ENCODE measurements at regions not wholly inside any gene's neighbourhood (a gene's known extent, or its start where the extent isn't known, plus 50 kb on each side); places are given as distances from the start of the nearest gene placed in this dataset.
"Not testable (repeated sequence)": the region's sequence is repeated elsewhere in the genome, so short reads cannot be mapped to it uniquely, and the experiment has no call there.

- DNase-seq (no peak), ATAC-seq (replicated peaks in 1 of 4) (no peak)
- H3K4me1 Mint-ChIP-seq: peaks cover 0 to 6% (median 1%) of the 10 kb centered on the region in 3 donors
- H3K4me1 ChIP-seq (ENCODE audit: control insufficient read depth in 1 of 2, extremely low read depth in 1 of 2, insufficient read depth in 2 of 2, low read length in 2 of 2): no peaks in the 10 kb centered on the region
- no peaks in the 10 kb centered on the region for H3K36me3 ChIP-seq (ENCODE audit: control insufficient read depth in 2 of 2, extremely low read depth in 1 of 2, insufficient read depth in 1 of 2, low read length in 1 of 2)
- no peaks in the 10 kb centered on the region for H3K36me3 Mint-ChIP-seq
- no peak overlapping the region for H3K27ac Mint-ChIP-seq
- ChIA-PET POLR2A (no interaction called here), CTCF (no interaction called here)
- H3K27me3 Mint-ChIP-seq: peaks cover 0 to 3% of the 10 kb centered on the region in 2 donors
- H3K4me3 Mint-ChIP-seq: no peak overlapping the region
- H3K27ac ChIP-seq (ENCODE audit: low read length): no peak overlapping the region
- no peaks in the 10 kb centered on the region for H3K27me3 ChIP-seq (replicated peaks in 1 of 2; ENCODE audit: control insufficient read depth in 2 of 2, extremely low read depth in 1 of 2, insufficient read depth in 2 of 2, low read length in 1 of 2)
- no CpG with 5 or more reads among the region's 1 CpG for WGBS (ENCODE audit: insufficient coverage)
- H3K9me3 ChIP-seq: no peaks in the 10 kb centered on the region
- H3K9me3 Mint-ChIP-seq: no peaks in the 10 kb centered on the region
- H3K4me3 ChIP-seq (ENCODE audit: control insufficient read depth in 1 of 2, extremely low read depth in 1 of 2, low read length in 1 of 2): no peak overlapping the region
Observed at GRCh38 chr6:11848346-11848651, 69.7 kb upstream of the ADTRP start.

DNA sequence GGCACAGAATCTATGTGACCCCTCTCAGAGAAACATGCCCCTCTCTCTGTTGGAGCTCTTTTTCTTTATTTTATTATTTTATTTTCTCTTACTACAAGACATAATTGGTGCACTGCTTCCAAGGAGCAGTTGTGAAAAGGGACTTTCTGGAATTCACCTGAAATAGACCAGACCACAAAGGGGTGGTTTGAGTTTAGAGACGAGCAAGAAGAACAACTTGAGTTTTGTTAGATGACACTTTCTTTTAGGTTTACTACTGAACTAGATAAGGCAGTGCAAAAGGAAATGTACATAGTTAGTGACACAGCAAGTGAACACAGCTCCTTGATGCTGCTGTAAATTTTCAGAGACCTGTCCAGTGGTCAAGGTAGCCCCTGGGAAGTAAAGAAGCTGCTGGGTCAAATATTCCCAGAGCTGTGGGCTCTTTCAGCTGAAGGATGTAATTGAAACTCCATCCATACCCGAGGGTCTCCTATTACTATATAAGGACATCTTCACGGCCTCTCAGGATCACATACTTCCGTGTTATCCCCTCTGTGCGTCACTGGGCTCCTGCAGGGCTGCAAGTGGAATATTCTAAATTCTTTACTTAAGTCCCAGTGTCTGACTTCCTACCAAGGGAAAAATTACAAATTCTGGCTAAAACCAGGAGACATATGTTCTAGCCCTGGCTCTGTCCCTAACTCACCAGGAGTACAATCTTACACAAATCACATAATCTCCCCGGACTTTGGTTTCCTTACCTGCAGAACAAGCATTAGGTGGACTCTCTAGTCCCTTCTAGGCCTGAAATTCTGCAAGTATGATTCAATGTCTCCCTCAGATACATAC lies 69.1 kb upstream of the ADTRP start:
- Histone ChIP-seq H3K36me3 (ENCODE audit: control insufficient read depth in 2 of 2, extremely low read depth in 1 of 2, insufficient read depth in 1 of 2, low read length in 1 of 2) (no peaks in the 10 kb centered on the region), H3K27ac (ENCODE audit: low read length) (no peak overlapping the region), H3K4me3 (ENCODE audit: control insufficient read depth in 1 of 2, extremely low read depth in 1 of 2, low read length in 1 of 2) (no peak overlapping the region), H3K9me3 (no peaks in the 10 kb centered on the region), H3K4me1 (ENCODE audit: control insufficient read depth in 1 of 2, extremely low read depth in 1 of 2, insufficient read depth in 2 of 2, low read length in 2 of 2) (no peaks in the 10 kb centered on the region), H3K27me3 (replicated peaks in 1 of 2; ENCODE audit: control insufficient read depth in 2 of 2, extremely low read depth in 1 of 2, insufficient read depth in 2 of 2, low read length in 1 of 2) (no peaks in the 10 kb centered on the region)
- Mint-ChIP-seq H3K4me3 (no peak overlapping the region), H3K27me3 (peaks cover 0 to 3% of the 10 kb centered on the region in 2 donors), H3K27ac (no peak overlapping the region), H3K9me3 (no peaks in the 10 kb centered on the region), H3K4me1 (peaks cover 0 to 6% (median 1%) of the 10 kb centered on the region in 3 donors), H3K36me3 (no peaks in the 10 kb centered on the region)
- 100% methylated on average over 4 of the region's 6 CpGs for WGBS (ENCODE audit: insufficient coverage)
- no peak for DNase-seq
- no peak for ATAC-seq (replicated peaks in 1 of 4)
- ChIA-PET POLR2A (no interaction called here), CTCF (no interaction called here)

- H3K9me3 Mint-ChIP-seq: not testable (repeated sequence)
Observed at GRCh38 chr6:11847068-11847467, 68.5 kb upstream of the ADTRP start.

GRCh38 chr6:11845664-11846577 lies 67.3 kb upstream of the ADTRP start:
- Mint-ChIP-seq H3K4me3 (no peak overlapping the region), H3K36me3 (no peaks in the 10 kb centered on the region), H3K4me1 (peaks cover 0 to 6% (median 0%) of the 10 kb centered on the region in 3 donors), H3K9me3 (no peaks in the 10 kb centered on the region), H3K27me3 (no peaks in the 10 kb centered on the region), H3K27ac (no peak overlapping the region)
- no peaks in the 10 kb centered on the region for H3K36me3 ChIP-seq (ENCODE audit: control insufficient read depth in 2 of 2, extremely low read depth in 1 of 2, insufficient read depth in 1 of 2, low read length in 1 of 2)
- DNase-seq (no peak), ATAC-seq (replicated peaks in 1 of 4) (no peak)
- no peaks in the 10 kb centered on the region for H3K27me3 ChIP-seq (replicated peaks in 1 of 2; ENCODE audit: control insufficient read depth in 2 of 2, extremely low read depth in 1 of 2, insufficient read depth in 2 of 2, low read length in 1 of 2)
- no peak overlapping the region for H3K4me3 ChIP-seq (ENCODE audit: control insufficient read depth in 1 of 2, extremely low read depth in 1 of 2, low read length in 1 of 2)
- ChIA-PET POLR2A (interaction anchor here in 1 of 2 donors (0.6 kb wide), 1 partner anchor 150 kb away, joined by 3 read pairs; no protein-coding TSS in a partner anchor), CTCF (no interaction called here)
- 40% methylated on average over 1 of the region's 5 CpGs for WGBS (ENCODE audit: insufficient coverage)
- H3K9me3 ChIP-seq: no peaks in the 10 kb centered on the region
- H3K4me1 ChIP-seq (ENCODE audit: control insufficient read depth in 1 of 2, extremely low read depth in 1 of 2, insufficient read depth in 2 of 2, low read length in 2 of 2): no peaks in the 10 kb centered on the region
- H3K27ac ChIP-seq (ENCODE audit: low read length): no peak overlapping the region

More at GRCh38 chr6:11847068-11847467, 68.5 kb upstream of the ADTRP start:
- H3K27ac ChIP-seq (ENCODE audit: low read length); H3K4me3 ChIP-seq (ENCODE audit: control insufficient read depth in 1 of 2, extremely low read depth in 1 of 2, low read length in 1 of 2); H3K36me3 ChIP-seq (ENCODE audit: control insufficient read depth in 2 of 2, extremely low read depth in 1 of 2, insufficient read depth in 1 of 2, low read length in 1 of 2); POLR2A ChIA-PET; H3K4me3 Mint-ChIP-seq; DNase-seq; H3K4me1 ChIP-seq (ENCODE audit: control insufficient read depth in 1 of 2, extremely low read depth in 1 of 2, insufficient read depth in 2 of 2, low read length in 2 of 2); H3K4me1 Mint-ChIP-seq; H3K9me3 ChIP-seq; H3K27ac Mint-ChIP-seq; ATAC-seq (replicated peaks in 1 of 4); H3K27me3 ChIP-seq (replicated peaks in 1 of 2; ENCODE audit: control insufficient read depth in 2 of 2, extremely low read depth in 1 of 2, insufficient read depth in 2 of 2, low read length in 1 of 2); H3K27me3 Mint-ChIP-seq; H3K36me3 Mint-ChIP-seq; CTCF ChIA-PET: not testable (repeated sequence)
- 100% methylated on average over 1 of the region's 2 CpGs for WGBS (ENCODE audit: insufficient coverage)

- POLR2A ChIA-PET; H3K4me1 ChIP-seq (ENCODE audit: control insufficient read depth in 1 of 2, extremely low read depth in 1 of 2, insufficient read depth in 2 of 2, low read length in 2 of 2); H3K27ac ChIP-seq (ENCODE audit: low read length); H3K9me3 ChIP-seq; H3K27me3 Mint-ChIP-seq; H3K4me1 Mint-ChIP-seq; H3K36me3 ChIP-seq (ENCODE audit: control insufficient read depth in 2 of 2, extremely low read depth in 1 of 2, insufficient read depth in 1 of 2, low read length in 1 of 2); H3K4me3 Mint-ChIP-seq; H3K27ac Mint-ChIP-seq; H3K27me3 ChIP-seq (replicated peaks in 1 of 2; ENCODE audit: control insufficient read depth in 2 of 2, extremely low read depth in 1 of 2, insufficient read depth in 2 of 2, low read length in 1 of 2); ATAC-seq (replicated peaks in 1 of 4); CTCF ChIA-PET; H3K36me3 Mint-ChIP-seq; DNase-seq; H3K4me3 ChIP-seq (ENCODE audit: control insufficient read depth in 1 of 2, extremely low read depth in 1 of 2, low read length in 1 of 2): not testable (repeated sequence)
- WGBS (ENCODE audit: insufficient coverage): no CpG with 5 or more reads among the region's 3 CpGs
- H3K9me3 Mint-ChIP-seq: peaks cover 0 to 19% (median 12%) of the 10 kb centered on the region in 3 donors
Observed at GRCh38 chr6:11842795-11843194, 64.2 kb upstream of the ADTRP start.

DNA sequence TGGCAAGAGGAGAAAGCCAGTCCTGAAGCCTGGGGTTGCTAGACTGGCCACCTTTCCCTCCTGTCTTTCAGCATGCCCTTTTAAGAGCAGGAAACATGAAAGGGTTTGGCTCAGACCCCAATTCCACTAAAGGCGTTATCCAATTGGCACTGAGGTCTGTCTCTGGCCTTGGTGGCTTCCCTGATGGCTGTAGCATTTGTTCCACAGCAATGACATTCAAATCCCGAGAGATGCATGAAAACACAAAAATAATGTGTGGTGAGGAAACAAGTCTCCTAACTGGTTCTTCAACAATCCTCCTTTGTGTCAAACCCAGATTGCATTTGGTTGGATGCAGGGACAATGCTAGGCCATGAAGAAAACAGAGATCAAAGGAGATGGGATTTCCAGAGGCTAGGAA lies 56.5 kb upstream of the ADTRP start:
- Histone ChIP-seq H3K27ac (ENCODE audit: low read length) (no peak overlapping the region), H3K4me3 (ENCODE audit: control insufficient read depth in 1 of 2, extremely low read depth in 1 of 2, low read length in 1 of 2) (no peak overlapping the region), H3K9me3 (no peaks in the 10 kb centered on the region), H3K36me3 (ENCODE audit: control insufficient read depth in 2 of 2, extremely low read depth in 1 of 2, insufficient read depth in 1 of 2, low read length in 1 of 2) (no peaks in the 10 kb centered on the region), H3K27me3 (replicated peaks in 1 of 2; ENCODE audit: control insufficient read depth in 2 of 2, extremely low read depth in 1 of 2, insufficient read depth in 2 of 2, low read length in 1 of 2) (peaks cover 0 to 7% of the 10 kb centered on the region in 2 experiments), H3K4me1 (ENCODE audit: control insufficient read depth in 1 of 2, extremely low read depth in 1 of 2, insufficient read depth in 2 of 2, low read length in 2 of 2) (no peaks in the 10 kb centered on the region)
- Mint-ChIP-seq H3K27me3 (no peaks in the 10 kb centered on the region), H3K4me1 (no peaks in the 10 kb centered on the region), H3K36me3 (no peaks in the 10 kb centered on the region), H3K27ac (no peak overlapping the region), H3K4me3 (no peak overlapping the region), H3K9me3 (peaks cover 0 to 15% (median 10%) of the 10 kb centered on the region in 3 donors)
- no CpG with 5 or more reads among the region's 2 CpGs for WGBS (ENCODE audit: insufficient coverage)
- no peak for ATAC-seq (replicated peaks in 1 of 4)
- POLR2A ChIA-PET: no interaction called here
- no peak for DNase-seq
- CTCF ChIA-PET: no interaction called here

Data from T-cell (primary cell).